ENCODE measurements at regions not wholly inside any gene's neighbourhood (a gene's known extent, or its start where the extent isn't known, plus 50 kb on each side); places are given as distances from the start of the nearest gene placed in this dataset.

DNA sequence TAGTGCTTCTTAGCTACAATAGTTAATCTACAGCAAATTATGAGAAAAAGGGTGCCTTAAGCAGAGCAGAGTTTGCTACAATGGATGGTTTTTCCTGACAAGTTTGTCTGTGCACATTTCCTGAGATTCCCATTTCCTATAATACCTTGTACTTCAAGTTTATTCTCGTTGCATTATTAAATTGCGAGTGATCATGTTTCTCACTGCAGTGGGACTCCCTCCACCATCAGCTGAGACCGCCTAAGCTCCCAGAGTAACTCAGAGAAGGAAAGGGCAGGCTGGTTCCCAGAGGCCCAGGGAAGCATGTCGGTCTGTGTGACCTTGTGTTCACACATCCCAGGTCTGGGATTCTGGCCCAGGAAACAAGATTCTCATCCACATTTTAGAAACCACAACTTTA is 162.1 kb downstream of the ARL4C start:
- FAIRE-seq: no peak

DNA sequence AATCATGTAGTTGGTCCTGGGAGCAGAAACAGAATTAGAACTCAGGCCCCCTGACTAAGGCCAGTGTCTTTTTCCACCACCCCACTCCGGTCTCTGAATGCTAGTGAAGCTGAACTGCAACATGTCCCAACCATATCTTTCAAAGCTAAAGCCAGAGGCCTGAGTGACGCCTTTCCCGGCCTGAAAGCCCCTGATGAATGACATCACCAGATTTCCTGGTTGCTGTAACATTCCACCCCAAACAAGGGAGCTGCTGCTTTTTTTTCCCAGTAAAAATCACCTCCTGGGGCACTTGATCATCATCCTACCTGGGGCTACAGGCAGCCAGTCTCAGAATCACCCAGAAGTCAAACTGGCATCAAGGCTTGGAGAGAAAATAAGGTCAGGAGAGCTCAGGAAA is 162.7 kb downstream of the ARL4C start:
- no peak for FAIRE-seq

DNA sequence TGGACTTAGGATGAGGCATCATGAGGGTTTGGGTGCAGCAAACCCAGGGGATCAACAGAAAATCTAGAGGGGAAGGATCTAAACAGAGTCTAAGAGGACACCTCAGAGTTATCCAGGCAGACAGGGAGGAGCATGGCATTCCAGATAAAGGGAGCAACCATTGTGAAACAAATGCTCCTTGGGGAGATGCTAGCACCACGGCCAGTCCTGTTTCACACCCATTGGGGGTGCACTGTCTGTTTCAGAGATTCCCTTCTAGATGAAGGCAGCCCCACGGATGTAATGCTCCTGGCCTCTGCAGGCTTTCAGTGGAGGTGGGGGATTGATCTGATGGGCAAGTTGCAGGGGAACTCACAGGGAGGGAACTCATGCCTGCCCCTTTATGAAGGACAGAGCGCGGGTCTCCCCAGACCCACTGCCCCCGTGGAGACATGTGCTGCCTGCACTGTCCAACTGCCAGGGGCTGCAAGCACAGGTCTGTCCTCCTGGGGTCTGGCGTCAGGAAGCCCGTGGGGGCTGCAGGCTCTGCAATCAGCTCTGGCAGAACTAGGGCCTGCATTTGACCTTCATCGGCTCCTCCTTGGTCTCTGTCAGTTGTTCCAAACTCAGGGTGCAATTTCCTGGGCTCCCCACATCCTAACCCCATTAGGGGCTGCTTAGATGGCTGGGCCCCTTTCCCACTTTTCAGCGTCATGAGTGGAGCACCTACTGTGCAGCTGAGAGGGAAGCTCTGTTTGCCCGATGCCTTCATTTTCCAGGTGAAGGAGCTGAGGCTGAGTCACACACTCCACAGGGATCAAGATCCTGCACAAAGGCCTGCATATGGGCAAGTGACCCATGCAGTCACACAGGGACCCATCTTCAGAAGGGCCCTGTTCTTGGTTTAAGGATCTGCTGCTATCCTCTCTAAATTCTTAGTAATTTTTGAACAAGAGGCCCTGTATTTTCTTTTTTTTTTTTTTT is 163.4 kb downstream of the ARL4C start:
- no peak for FAIRE-seq

DNA sequence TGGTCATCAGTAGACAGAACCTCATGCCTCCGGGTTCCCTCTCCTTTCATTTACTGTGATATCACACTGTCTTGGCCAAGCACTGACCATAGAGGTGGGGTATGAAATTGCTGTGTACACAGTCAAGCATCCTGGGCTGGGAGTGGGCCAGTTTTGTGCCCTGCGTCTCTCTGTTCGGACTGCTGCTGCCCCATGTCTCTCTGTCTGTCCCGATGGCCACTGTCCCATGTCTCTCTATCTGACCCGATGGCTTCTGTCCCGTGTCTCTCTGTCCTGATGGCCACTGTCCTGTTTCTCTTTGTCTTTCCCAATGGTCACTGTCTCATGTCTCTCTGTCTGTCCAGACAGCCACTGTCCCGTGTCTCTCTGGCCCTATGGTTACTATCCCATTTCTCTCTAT is 164.9 kb downstream of the ARL4C start:
- no peak for FAIRE-seq

DNA sequence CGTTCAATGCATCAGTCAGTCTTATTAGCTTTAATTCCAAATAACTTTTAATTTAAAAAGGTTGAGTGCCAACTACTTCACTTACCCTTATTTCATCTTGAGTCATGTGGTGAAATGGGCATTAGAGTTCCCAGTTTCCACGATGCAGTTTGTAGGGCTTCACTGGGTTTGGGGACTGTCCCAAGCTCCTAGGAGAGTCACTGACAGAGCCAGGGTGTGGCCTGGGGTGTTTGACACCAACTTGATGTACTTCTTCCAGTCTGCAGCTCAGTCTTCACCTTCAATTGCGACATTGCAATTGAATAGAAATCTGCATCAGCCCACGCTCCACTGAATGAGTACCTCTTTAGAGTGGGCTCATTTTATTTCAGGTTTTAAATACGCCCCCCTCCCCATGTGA is 165.3 kb downstream of the ARL4C start:
- FAIRE-seq: no peak

DNA sequence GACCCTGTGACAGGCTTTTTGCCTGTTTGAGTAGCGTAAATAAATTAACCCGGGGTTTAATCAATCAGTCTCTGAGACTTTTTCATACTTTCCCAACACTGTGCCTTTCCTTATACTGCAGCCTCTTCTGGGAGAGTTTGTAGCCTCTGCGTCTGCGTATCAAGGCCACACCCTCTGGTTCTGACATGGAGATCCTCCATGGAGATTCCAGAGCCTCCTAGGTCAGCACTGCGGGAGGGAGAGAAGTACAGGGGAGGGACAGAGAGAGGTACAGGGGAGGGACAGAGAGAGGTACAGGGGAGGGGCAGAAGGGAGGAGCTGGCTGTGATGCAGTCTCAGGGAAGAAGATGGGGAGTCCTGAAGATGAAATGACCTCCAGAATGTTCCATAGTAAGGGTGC is 166.0 kb downstream of the ARL4C start:
- FAIRE-seq: no peak

DNA sequence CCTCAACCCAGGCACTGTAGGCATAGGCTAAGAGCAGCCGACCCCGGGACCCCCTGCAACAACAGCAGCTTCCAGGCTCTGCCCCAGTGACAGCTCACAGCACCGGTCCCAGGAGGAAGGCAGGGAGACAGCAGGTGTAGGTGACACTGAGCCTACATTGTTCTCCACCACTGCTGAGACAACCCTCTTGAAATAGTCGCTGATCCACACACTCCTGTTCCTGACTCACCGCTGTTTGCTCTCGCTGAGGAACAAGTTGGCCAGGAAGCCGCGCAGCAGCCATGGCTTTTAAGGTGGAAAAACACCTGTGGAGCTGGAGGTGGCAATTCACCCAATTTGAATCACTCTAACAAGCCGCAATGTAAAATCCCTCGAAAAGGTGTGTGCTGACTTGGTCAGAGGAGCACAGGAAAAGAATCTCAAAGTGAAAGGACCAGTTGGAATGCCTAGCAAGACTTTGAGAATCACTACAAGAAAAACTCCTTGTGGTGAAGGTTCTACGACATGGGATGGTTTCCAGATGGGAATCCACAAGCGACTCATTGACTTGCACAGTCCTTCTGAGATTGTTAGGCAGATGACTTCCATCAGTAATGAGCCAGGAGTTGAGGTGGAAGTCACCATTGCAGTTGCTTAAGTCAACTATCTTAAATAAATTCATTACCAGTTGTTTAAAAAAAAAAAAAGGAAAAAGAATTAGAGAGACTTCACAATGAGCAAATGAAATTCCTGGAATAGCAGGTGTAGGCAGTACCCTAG is 167.5 kb downstream of the ARL4C start:
- no peak for FAIRE-seq

DNA sequence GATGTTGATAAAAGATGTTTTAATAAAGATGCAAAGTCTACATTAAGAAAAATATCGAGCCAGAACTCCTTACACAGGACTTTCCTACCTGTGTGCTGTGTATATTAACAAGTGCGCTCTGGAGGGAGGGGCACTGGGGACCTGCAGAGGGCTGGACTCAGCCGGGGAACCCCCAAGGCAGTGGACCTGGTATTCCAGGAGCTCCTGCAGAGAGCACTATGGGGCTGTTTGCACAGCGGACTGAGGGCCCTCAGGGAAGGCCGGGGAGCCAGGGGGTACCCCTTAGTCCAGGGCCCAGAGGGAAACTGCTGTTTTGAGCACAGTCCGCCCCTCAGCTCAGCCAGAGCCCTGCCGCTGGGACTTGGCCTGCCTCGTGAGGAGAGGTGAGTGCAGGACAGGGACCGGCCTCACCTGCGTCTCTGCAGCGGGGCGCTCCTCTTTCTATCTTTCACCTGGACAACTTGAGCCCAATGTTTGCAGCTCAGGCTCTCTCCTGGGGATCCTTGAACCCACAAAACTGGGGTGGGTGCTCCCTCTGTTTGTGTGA is 168.4 kb downstream of the ARL4C start:
- no peak for FAIRE-seq

DNA sequence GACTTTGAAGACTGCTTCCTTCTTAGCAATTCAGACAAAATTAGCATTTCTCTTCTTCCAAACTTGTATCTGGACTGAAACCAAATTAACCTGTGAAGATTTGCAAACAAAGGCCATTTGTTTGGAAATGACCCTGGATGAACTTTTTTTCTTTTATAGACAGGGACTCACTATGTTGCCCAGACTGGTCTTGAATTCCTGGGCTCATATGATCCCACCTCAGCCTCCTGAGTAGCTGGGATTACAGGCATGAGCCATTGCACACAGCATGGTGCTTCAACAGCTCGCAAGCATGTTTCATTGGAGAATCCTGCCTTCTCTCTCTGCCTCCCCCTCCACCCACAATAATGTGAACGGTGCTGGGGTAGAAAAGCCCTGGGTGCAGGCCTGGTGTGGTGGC is 170.2 kb downstream of the ARL4C start:
- FAIRE-seq: no peak

DNA sequence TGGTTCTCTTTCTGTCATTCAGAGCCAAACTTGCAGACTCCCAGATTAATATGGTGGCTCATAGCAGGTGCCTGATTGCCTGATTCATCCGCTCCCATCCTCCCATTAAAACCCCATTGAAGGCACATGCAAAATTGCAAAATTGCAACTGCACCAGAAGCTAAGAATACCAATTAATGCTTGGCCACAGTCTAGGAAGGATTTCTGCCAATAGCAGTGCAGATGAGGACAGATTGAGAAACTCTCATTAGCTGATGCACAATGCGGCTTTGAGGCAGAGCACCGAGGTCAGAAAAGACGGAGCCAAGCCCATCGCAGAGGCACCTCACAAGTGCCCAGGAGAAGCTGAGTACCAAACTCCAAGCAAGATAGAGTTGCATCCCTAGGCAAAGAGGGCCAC is 172.8 kb downstream of the ARL4C start:
- FAIRE-seq: no peak

DNA sequence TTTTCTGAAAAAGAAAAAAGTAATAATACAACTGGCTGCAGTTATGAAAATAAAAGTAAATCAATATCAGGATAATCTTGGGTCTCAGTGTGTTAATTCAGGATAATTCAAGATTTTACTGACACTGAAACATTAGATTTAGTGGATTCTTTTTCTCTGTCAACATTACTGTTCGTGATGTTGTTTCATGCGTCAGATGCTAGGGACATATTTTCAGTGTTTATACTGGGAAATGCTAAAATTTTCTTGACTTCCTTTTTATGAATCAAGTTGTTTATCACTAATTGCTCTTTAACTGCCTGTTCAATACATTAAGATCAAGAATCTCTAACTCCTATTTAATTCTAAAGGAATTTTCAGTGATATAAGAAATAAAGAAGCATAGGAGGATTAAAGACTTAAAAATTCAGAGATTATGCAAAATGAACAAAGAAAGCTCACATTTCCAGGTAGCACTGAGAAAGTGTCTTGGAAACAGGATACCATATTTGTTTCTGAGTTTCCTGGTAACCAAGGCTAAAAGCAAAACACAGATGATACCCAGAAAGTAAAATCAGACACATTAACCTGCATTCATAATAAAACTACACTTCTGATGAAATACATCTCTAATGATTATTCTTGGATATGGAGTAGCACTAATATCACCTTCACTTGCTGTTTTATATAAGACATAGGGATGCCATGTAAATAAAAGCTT is 174.0 kb downstream of the ARL4C start:
- FAIRE-seq: no peak

DNA sequence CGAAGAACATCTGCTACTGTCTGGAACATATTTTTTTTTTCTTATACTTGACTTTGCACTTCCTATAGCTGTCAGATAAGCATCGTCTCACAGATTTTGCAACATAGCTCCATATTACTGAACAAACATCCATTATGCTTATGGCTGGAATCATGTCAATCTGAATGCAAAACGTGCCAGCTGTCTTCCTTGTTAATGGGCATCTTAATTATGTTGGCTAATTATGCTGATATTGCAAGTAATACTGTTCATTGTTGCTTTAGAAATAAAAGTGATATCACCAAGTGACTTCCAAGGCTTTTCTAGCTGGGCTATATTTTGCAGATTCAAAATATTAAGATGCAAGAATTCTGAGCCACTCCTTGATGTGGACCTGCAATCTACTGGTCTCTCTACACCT is 176.8 kb downstream of the ARL4C start:
- FAIRE-seq: no peak

DNA sequence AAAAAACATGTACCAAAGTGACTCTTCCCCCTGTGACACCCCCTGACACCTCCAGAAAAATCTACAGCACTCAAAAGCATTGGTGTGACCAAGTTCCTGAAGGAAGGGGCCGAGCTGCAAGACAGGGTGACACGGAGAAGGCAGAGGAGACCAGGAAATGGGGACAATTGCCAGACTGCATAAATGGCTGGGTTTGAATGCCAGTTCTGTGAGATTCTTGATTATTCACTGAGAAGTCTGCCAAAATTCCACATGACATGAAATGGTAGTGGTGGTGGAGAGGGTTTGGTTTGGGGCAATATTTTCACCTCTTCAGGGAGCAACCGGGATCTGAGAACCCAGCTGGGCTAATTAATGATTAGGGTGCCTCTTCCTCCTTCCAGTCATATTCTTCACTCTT is 178.5 kb downstream of the ARL4C start:
- FAIRE-seq: no peak

DNA sequence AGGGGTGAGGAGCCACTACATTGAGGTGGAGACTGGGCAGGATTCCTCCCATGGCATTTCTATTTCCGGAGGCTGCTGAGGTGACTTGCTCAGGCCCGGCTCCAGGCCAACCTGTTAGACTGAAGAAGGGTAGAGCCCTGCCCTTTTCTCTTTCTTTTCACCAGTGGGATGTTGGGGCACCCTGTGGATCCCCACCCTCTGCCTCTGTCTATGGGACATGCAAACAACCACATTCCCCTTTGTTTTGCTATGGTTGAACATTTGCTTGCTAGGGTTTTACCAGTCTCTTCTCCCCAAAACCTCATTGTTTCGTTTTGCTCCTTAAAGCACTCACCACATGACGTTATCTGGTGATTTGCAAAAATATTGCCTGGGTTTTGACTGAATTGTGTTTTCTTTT is 183.3 kb downstream of the ARL4C start:
- FAIRE-seq: no peak

DNA sequence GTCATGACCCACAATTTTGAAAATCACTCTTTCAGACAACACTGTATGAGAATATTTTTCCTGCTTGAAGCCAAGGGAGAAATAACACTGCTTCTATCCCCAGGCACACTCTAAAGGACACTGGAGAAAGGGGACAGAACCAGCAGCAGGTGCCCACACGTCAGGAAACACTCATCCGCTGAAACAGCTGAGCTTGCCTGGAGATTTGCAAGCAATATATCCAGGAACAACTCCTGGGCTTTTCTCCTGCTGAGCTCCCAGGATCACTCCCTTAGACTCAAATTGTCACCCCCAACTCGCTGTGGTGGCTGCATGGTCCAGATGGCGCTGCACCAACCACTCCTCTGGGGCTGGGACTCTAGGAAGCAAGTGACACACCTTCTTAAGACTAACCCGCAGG is 186.7 kb downstream of the ARL4C start:
- no peak for FAIRE-seq

DNA sequence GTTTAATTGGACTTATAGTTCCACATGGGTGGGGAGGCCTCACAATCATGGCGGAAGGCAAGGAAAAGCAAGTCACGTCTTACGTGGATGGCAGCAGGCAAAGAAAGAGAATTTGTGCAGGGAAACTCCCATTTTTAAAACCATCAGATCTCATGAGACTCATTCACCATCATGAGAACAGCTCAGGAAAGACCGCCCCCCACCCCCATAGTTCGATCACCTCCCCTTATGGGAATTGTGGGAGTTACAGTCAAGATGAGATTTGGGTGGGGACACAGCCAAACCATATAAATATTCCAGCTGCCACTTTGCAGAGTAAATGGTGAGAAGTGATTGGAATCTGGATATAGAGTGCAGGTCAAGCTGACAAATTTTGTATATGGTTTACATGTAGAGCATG is 187.4 kb downstream of the ARL4C start:
- FAIRE-seq: no peak

DNA sequence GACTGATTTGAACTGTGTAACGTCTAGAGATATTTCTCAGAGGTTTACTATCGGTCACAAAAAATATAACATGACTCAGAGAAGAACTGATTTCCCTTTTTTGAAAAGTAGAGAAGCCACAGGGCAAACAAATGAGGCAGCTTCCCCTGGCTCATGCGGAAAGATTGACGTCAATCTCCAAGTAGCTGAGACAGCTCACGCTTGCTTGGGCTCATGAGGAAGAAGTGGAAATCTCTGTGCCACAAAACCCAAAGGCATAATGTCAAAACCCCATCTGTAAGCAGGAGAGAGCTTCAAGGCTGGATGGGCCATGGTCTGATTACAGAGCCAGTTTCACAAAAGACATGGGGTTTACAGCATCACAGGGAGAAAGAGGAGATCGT is 188.1 kb downstream of the ARL4C start:
- FAIRE-seq: no peak

DNA sequence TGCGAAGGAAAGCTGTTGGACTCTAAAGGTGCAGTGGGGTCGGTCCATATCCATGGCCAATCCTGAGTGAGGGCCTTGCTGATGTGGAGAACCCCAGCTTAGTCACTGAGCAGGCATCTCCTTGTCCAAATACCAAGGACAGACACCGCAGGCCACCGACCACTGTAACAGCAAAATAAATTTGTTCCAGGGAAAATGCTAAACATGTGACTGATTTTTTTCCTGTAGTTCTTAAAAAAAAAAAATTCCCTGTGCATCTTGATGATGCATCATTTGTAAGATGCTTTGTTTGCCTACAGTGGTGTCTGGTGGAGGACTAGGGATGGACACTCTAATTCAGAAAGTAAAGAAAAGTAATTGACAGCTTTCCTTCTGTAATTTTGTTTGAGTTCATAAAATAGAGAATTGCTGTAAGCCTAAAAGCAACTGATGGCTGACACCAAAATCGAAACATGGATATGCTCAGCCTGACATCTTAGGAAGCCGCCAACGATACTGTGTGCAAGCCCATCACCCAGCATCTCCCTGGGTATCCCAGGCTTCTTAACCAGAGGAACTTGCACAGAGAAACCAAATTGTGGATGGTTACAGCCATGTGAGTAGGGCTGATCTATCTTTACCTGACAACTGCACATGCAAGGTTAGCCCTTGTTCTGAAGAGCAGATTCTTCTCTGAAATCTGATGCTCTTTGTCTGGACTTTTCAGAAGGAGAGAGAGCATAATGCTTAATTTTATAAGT is 188.6 kb downstream of the ARL4C start:
- no peak for FAIRE-seq

DNA sequence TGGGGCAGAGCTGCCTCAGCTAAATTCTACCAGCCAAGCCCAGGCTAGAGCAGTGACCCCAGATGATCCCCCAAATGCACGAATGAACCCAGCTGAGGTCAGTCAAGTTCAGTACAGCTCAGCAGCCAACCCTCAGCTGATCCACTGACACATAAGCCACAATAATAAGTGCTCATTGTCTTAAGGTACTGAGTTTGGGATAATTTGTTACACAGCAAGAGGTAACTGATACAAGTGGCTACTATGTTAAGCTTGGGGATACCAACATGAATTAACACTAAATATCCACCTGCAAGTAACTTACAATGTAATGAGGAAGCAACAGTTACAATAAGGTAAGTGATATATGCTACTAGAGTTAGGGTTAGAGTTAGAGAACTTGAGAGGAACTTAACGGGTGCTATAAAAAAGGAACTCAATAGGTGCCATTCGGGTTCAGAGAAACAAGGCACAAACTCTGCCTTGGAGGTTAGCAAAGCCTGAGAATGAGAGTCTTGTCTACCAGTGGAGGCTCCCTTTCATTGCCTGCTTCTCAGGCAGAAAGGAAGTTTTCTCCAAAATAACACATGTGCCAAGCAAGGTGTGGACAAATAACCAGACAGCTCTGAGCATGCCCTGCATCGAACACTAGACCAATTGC is 189.4 kb downstream of the ARL4C start:
- FAIRE-seq: no peak

DNA sequence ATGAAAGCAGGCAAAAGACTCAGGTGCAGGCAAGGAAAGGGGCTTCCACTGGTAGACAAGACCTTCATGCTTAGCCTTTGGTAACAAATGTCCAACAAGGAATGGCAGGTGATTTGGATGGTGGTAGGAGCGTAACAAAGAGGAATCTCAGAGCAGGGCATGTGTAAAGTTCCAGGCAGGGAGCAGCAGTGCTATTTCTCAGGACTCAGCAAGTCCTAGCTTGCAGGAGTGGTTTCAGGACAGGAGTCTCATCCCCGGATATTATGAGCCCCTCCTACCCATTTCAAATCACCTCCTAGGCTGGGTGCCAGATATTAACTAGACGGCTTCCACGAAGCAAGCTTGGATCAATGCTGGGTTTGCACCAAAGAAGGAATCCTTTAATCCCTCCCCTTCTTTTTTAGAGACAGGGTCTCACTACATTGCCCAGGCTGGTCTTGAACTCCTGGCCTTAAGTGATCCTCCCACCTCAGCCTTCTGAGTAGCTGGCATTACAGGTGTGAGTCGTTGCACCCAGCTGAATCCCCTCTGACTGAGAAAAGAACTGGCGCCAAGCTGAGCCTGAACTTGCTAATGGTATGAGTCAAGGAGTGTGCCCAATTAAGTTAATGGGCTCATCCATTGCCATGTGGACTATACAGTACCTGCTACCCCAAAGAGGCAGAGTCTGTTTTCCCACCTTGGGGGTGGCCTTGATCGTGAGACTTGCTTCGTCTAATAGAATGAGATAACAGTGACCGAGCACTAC is 190.3 kb downstream of the ARL4C start:
- no peak for FAIRE-seq

DNA sequence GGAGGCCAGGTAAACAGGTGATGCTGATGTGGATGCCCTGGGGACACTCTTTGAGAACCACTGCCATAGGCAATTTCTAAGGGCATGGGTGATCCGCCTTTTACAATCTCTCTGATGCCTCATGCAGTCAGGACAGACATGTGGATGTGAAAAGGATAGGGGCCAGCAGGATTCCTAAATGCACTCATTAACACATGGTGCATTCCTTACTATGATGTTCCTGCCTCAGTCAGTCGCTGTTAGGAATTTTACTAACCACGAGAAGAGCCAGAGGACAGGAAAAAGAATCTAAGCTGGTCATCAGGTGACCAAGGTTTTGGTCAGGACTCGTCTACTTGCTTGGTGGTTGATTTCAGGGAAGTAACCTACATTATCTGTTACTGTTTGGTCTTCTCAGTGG is 191.0 kb downstream of the ARL4C start:
- FAIRE-seq: no peak

All from colon (tissue), 2 donors.